ENCODE measurements at regions not wholly inside any gene's neighbourhood (a gene's known extent, or its start where the extent isn't known, plus 50 kb on each side); places are given as distances from the start of the nearest gene placed in this dataset.

GRCh38 chr5:164051745-164052144 is 546.3 kb downstream of the MAT2B start:
- DNase-seq: no peak

DNA sequence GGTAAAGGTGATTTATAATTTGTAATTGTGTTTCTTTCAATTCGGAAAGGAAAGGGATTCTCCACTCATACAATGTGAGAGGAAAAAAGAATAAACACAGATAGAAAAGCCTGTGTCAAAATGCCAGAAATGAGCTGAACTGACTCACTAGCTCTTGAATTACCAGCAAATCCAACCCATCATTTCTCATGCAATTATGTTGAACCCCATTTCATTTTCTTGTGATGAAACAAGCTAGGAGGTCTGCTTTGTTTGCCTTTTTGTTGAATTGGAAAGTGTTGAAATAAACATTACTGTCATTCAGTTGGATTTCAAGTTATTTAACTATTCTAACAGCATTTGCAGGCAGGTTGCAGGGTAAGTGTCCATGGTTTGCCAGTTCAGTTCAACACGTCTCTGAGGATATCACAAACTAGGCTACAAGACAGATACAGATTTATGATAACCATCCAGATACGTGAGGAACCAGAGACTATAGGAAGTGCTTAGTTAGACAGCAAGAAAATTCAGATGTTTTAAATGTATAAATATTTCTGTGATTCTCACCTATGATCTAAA is 547.2 kb downstream of the MAT2B start:
- DNase-seq: no peak

DNA sequence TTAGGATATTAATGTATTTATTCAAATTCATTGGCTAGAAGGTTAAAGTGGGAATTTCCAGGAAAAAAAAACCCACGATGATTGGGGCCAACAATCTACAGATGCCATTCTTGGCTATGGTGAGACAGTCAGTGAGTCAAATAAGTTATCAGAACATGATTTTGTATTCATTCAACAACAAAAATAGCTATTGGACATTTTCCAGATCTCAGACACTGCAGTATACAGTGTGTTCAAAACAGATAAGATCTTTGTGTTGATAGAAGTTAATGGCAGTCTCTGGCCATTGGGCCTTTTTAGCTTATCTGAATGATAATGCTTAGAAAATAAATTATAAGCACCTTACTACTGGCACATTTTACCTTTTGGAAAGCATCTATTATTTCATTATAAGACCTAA is 547.7 kb downstream of the MAT2B start:
- DNase-seq: no peak

DNA sequence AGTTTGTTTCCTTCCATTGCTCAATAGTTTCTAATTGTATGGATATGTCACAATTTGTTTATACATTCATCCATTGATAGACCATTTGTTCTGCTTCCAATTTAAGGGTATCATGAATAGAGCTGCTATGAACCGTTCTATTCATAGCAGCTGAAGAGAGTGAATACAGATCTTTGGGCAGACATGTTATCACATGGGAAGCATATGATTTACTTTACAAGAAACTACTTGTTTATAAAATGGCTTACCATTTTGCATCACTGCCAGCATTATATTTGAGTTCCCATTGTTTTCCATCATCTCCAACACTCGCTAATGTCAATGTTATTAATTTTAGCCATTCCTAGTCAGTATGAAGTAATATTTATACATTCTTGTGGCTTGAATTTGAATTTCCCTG is 549.0 kb downstream of the MAT2B start:
- DNase-seq: no peak

- no peak for DNase-seq
These were observed 551.7 kb downstream of the MAT2B start for GRCh38 chr5:164057121-164057520.

GRCh38 chr5:164058621-164059020 is 553.2 kb downstream of the MAT2B start:
- DNase-seq: no peak

DNA sequence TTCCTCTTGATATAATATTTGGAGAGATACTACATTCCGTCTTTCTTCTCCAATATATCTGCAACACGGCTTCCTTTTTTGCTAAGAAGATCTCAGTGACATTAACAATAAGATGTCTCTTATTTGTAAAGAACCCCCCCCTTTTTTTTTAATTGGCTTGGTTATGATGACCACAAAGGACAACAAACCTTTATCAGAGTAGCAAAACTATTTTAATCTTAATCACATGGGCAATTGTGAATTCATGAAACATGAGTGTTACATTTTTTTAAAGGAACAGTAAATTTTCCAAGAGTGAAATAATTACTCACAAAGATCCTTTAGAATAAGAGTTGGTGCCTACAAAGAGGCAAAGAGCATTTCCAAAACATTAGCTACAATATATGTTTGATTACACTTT is 554.1 kb downstream of the MAT2B start:
- DNase-seq: no peak

DNA sequence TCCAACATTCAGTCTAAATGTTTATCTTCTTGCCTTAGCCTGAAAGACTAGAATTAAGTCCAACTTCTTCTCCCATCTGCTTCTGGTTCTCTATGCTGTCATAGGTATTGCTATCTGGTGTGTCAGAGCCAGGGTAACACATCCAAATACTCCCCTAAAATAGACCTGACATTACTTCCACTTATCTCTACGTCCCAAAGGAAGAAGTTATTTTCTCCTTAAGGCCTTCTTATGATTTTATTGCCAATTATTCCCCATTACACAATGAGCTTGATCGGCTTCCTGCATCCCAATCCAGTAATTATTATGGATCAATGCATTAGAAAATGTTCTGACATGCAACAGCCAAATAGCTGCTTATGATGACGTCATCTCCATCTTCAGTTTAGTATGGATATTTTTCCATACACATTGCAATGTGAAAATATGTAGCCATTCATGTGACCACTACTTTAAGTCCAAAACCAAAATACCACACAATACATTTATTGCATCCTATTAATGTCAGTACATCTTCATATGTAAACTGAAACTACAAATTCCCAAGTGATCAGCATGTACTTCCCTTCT is 555.5 kb downstream of the MAT2B start:
- no peak for DNase-seq

GRCh38 chr5:164062304-164062703 is 556.9 kb downstream of the MAT2B start:
- no peak for DNase-seq

DNA sequence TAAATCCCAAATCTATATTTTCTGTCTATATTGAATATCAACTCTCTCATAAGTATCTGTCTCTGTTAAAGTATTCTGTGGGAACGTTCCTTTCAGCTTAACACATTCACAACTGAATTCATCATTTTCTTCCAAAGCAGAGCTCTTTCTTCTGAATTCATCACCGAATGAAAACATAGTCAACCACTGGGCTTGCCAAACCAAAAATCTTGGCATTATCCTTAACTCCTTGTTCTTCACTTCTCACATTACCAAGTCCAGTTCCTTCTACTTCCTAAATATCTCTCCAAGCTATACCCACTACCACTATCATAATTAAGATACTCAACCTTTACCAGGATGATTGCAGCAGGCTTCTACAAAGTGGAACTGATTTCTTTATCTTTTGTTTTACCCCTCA is 559.8 kb downstream of the MAT2B start:
- no peak for DNase-seq

- no peak for DNase-seq
These were observed 566.3 kb downstream of the MAT2B start for GRCh38 chr5:164071671-164072070.

- DNase-seq: no peak
These were observed 567.7 kb downstream of the MAT2B start for GRCh38 chr5:164073081-164073480.

GRCh38 chr5:164076556-164076955 is 571.1 kb downstream of the MAT2B start:
- no peak for DNase-seq

DNA sequence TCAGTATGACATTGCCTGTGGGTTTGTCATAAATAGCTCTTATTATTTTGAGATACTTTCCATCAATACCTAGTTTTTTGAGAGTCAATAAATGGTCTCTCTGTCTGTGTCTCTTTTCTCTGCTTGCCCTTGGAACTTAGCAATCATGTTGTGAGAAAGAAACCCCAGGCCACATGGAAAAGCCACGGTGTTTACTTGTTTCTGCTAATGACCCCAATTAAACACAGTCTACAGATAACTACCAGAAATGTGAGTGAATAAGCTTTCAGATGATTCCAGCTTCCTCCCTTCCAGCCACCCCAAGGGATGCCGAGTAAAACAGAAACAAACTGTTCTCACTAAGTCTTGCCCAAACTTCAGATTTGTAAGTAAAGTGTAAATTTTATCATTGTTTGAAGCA is 584.9 kb downstream of the MAT2B start:
- DNase-seq: no peak

DNA sequence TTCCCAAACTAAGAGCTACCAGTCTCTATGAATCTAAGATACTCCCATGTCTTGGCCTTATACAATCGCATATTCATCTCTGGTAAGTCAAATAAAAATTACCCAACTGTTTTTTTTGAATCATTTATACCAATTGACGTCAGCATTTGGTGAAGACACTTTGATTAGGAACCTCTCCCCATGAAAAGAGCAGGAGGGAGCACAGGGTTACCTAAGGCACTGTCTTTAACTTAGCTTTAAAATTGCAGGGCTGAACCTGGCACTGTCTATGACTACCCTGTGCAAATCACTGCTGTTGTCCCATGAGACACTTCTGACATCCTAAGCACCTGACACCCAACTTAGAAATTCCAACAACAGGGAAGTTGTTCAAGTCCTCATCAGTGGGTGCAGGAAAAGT is 586.4 kb downstream of the MAT2B start:
- DNase-seq: no peak

DNA sequence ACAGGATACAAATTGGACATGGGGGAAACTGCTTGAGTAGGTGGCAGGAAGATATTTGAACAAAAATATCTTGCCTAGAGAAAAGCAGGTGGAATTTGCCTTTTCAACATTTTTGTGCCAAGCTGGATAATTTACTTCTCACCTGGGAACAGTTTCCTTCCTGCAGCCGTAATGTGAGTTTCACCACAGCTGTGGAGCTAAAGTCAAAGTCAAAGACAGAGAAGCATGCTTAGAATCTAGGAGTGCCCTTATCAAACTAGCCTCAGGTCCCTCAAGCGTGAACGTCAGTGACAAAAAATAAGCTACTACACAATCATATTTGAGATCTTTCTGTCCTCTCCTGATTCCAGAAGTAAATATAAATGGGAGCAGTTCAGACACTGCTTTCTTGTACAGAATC is 588.9 kb downstream of the MAT2B start:
- DNase-seq: no peak

DNA sequence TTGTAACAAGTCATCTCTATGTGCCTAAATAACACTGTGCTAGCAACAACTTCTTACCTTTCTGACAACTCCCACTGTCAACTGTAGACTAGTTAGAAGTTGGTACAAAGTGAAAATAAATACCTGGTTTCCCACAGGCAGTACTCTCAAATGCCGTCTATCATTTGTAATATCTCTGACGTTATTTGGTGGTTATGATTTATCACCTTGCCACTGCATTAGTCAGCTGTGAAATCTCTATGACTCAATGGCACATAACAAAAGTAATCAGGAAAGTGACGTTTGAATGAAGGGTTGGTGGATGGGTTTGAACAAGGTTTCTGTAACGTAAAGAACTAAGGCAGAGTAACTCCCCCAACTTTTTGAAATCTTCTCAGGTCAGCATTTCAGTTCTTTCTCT is 592.3 kb downstream of the MAT2B start:
- no peak for DNase-seq

DNA sequence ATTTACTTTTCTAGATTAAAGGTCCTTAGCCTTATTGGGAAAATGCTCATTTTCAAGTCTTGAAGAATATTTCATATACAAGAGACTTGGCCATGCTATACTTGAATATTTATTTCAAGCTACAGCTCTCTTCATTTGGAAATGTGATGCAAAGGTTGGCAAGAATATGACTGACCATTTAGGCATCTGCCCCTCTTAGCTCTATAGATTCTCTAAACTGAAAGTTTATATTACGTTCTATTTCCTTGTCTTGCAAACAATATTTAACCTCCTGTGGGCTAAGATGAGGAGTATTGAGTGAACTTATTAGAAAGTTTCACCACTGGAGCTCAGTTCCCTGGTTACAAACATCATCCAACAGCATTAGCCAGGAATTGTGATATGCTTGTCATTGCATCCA is 593.1 kb downstream of the MAT2B start:
- no peak for DNase-seq

- DNase-seq: no peak
These were observed 593.6 kb downstream of the MAT2B start for GRCh38 chr5:164098979-164099378.

GRCh38 chr5:164115420-164115819 is 610.0 kb downstream of the MAT2B start:
- no peak for DNase-seq

GRCh38 chr5:164119806-164120447 is 614.5 kb downstream of the MAT2B start:
- peak; percentile 62 for DNase-seq

GRCh38 chr5:164127527-164127926 is 622.1 kb downstream of the MAT2B start:
- no peak for DNase-seq

DNA sequence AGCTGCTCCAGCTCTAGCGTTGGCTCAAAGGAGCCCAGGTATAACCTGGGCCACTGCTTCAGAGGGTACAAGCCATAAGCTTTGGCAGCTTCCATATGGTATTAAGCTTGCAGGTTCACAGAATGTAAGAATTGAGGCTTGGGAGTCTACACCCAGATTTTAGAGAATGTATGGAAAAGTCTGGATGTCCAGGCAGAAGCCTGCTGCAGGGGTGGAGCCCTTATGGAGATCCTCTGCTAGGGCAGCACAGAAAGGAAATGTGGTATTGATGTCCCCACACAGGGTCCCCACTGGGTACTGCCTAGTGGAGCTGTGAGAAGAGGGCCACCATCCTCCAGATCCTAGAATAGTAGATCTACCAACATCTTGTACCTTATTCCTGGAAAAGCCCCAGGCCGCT is 626.9 kb downstream of the MAT2B start:
- no peak for DNase-seq

DNA sequence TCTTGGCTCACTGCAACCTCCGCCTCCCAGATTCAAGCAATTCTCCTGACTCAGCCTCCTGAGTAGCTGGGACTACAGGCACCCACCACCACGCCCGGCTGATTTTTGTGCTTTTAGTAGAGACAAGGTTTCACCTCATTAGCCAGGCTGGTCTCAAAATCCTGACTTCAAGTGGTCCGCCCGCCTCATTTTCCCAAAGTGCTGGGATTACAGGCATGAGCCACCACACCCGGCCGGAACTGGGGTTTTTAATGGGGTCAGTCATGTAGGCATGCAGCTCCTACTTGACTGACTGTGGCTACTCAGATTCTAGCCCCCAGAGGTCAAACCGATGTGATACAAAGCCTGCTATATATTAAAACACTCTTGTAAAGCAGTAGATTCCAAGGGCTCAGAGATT is 631.7 kb downstream of the MAT2B start:
- no peak for DNase-seq

GRCh38 chr5:164139423-164139822 is 634.0 kb downstream of the MAT2B start:
- DNase-seq: no peak
